ENCODE measurements at regions not wholly inside any gene's neighbourhood (a gene's known extent, or its start where the extent isn't known, plus 50 kb on each side); places are given as distances from the start of the nearest gene placed in this dataset.

DNA sequence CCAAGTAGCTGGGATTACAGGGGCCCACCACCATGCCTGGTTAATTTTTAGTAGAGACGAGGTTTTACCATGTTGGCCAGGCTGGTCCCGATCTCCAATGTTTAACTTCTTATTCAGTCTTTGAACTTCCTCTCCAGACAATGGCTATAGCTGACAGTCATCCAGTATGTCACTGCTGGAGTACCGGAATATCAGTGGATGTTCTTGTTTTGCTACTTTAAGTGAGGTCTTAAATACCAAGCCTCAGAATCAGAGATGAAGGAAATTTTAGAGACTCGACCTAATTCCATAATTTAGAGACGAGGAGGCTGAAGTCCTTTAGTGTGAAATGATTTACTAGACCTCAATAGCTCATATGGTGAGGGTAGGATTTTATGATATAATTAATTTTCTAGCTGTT, 294.8 kb upstream of the KLF6 start:
- H3K4me3 ChIP-seq (ENCODE audit: low read depth, low read length), result no peak overlapping the region
- DNase-seq (ENCODE audit: low read depth), result no peak
- TF ChIP-seq, protein P1, sequence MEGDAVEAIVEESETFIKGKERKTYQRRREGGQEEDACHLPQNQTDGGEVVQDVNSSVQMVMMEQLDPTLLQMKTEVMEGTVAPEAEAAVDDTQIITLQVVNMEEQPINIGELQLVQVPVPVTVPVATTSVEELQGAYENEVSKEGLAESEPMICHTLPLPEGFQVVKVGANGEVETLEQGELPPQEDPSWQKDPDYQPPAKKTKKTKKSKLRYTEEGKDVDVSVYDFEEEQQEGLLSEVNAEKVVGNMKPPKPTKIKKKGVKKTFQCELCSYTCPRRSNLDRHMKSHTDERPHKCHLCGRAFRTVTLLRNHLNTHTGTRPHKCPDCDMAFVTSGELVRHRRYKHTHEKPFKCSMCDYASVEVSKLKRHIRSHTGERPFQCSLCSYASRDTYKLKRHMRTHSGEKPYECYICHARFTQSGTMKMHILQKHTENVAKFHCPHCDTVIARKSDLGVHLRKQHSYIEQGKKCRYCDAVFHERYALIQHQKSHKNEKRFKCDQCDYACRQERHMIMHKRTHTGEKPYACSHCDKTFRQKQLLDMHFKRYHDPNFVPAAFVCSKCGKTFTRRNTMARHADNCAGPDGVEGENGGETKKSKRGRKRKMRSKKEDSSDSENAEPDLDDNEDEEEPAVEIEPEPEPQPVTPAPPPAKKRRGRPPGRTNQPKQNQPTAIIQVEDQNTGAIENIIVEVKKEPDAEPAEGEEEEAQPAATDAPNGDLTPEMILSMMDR (IDR thresholded peaks at IDR 0.05; ENCODE audit: insufficient read depth, low read length), result no peak

DNA sequence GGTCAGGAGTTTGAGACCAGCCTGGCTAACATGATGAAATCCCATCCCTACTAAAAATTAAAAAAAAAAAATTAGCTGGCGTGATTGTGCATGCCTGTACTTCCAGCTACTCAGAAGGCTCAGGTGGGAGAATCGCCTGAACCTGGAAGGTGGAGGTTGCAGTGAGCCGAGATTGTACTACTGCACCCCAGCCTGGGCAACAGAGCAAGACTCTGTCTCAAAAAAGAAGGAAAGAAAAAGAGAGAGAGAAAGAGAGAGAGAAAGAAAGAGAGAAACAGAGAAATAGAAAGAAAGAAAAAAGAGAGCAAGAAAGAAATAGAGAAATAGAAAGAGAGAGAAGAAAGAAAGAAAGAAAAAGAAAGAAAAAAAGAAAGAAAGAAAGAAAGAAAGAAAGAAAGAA, 292.8 kb upstream of the KLF6 start:
- no peak overlapping the region for H3K4me3 ChIP-seq (ENCODE audit: low read depth, low read length)
- TF ChIP-seq, protein P1 (IDR thresholded peaks at IDR 0.05; ENCODE audit: insufficient read depth, low read length), result no peak
- DNase-seq (ENCODE audit: low read depth), result no peak

DNA sequence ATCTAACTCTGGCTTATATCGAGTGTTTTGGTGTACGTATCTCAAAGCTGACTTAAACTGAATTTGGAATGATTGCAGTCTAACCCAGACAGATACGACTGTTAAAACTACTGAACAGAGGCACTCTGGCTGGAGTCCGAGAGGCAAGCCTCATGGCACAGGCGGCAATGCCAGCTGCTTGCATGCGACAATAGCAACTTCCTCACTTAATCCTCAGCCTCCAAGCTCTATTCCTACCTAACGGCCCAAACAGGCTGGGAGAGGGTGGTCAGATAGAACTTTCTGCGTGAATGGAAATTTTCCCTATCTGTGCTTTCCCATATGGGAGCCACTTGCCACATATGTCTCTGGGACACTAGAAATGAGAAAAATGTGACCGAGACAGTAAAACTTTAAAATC, 292.0 kb upstream of the KLF6 start:
- no peak overlapping the region for H3K4me3 ChIP-seq (ENCODE audit: low read depth, low read length)
- no peak for DNase-seq (ENCODE audit: low read depth)
- TF ChIP-seq, protein P1 (IDR thresholded peaks at IDR 0.05; ENCODE audit: insufficient read depth, low read length), result no peak

DNA sequence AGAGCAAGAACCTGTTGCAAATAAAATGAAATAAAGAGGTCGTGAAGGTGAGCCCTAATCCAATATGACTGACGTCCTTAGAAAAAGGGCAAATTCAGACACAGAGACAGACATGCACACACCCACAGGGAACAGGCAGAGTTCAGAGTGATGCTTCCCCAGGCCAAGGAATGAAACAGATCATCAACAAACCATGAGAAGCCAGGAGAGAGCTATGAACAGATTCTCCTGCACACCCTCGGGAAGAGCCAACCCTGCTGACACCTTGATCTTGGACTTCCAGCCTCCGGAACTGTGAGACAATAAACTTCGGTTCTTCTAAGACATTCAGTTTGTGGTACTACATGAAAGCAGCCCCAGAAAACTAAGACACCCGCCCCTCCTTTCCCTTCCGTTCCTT, 290.4 kb upstream of the KLF6 start:
- no peak for DNase-seq (ENCODE audit: low read depth)
- TF ChIP-seq, protein P1 (IDR thresholded peaks at IDR 0.05; ENCODE audit: insufficient read depth, low read length), result no peak
- no peak overlapping the region for H3K4me3 ChIP-seq (ENCODE audit: low read depth, low read length)

GRCh38 chr10:4074545-4075407, 289.8 kb upstream of the KLF6 start:
- peak; percentile 55 for DNase-seq (ENCODE audit: low read depth)
- H3K4me3 ChIP-seq (ENCODE audit: low read depth, low read length), result no peak overlapping the region
- TF ChIP-seq, protein P1 (IDR thresholded peaks at IDR 0.05; ENCODE audit: insufficient read depth, low read length), result no peak

GRCh38 chr10:4073912-4074311, 288.9 kb upstream of the KLF6 start:
- H3K4me3 ChIP-seq (ENCODE audit: low read depth, low read length), result no peak overlapping the region
- peak; percentile 80 for DNase-seq (ENCODE audit: low read depth)
- TF ChIP-seq, protein P1 (IDR thresholded peaks at IDR 0.05; ENCODE audit: insufficient read depth, low read length), result no peak

All from fibroblast of the aortic adventitia (primary cell).